ENCODE measurements at regions not wholly inside any gene's neighbourhood (a gene's known extent, or its start where the extent isn't known, plus 50 kb on each side); places are given as distances from the start of the nearest gene placed in this dataset.

- DNase-seq, result no peak
Measured at GRCh38 chr2:6641956-6642355, 223.8 kb downstream of the CMPK2 start.

GRCh38 chr2:6644261-6644660 lies 221.4 kb downstream of the CMPK2 start:
- no peak for DNase-seq

GRCh38 chr2:6645004-6645403 lies 220.7 kb downstream of the CMPK2 start:
- no peak for DNase-seq

GRCh38 chr2:6645672-6646071 lies 220.0 kb downstream of the CMPK2 start:
- no peak for DNase-seq

- no peak for DNase-seq
Measured at GRCh38 chr2:6647046-6647445, 218.7 kb downstream of the CMPK2 start.

- DNase-seq, result no peak
Measured at GRCh38 chr2:6648596-6649247, 217.0 kb downstream of the CMPK2 start.

GRCh38 chr2:6650311-6650710 lies 215.4 kb downstream of the CMPK2 start:
- DNase-seq, result no peak

- DNase-seq, result no peak
Measured at GRCh38 chr2:6652251-6652650, 213.5 kb downstream of the CMPK2 start.

GRCh38 chr2:6653281-6653750 lies 212.4 kb downstream of the CMPK2 start:
- DNase-seq, result no peak

- DNase-seq, result no peak
Measured at GRCh38 chr2:6654279-6654678, 211.4 kb downstream of the CMPK2 start.

GRCh38 chr2:6656633-6657032 lies 209.1 kb downstream of the CMPK2 start:
- DNase-seq, result no peak

- no peak for DNase-seq
Measured at GRCh38 chr2:6657136-6657535, 208.6 kb downstream of the CMPK2 start.

- no peak for DNase-seq
Measured at GRCh38 chr2:6657855-6658254, 207.9 kb downstream of the CMPK2 start.

GRCh38 chr2:6664332-6665061 lies 201.2 kb downstream of the CMPK2 start:
- DNase-seq, result no peak

- DNase-seq, result no peak
Measured at GRCh38 chr2:6665093-6666045, 200.3 kb downstream of the CMPK2 start.

GRCh38 chr2:6667326-6667725 lies 198.4 kb downstream of the CMPK2 start:
- no peak for DNase-seq

GRCh38 chr2:6671913-6672312 lies 193.8 kb downstream of the CMPK2 start:
- no peak for DNase-seq

GRCh38 chr2:6674381-6674780 lies 191.3 kb downstream of the CMPK2 start:
- no peak for DNase-seq

- no peak for DNase-seq
Measured at GRCh38 chr2:6675791-6676190, 189.9 kb downstream of the CMPK2 start.

GRCh38 chr2:6676241-6676640 lies 189.5 kb downstream of the CMPK2 start:
- DNase-seq, result no peak

- DNase-seq, result no peak
Measured at GRCh38 chr2:6676776-6677175, 188.9 kb downstream of the CMPK2 start.

- DNase-seq, result no peak
Measured at GRCh38 chr2:6679471-6679870, 186.2 kb downstream of the CMPK2 start.

- no peak for DNase-seq
Measured at GRCh38 chr2:6683516-6683915, 182.2 kb downstream of the CMPK2 start.
